Smooth muscle cell (in vitro differentiated cells): ENCODE measurements at regions not wholly inside any gene's neighbourhood (a gene's known extent, or its start where the extent isn't known, plus 50 kb on each side); places are given as distances from the start of the nearest gene placed in this dataset.

Experiments used
- DNase-seq: peaks from one replicate; lab custom pipeline; 2025; ENCODE audit not compliant: unreplicated experiment; lab: John Stamatoyannopoulos, UW
- H2AFZ ChIP-seq: fragments of 200-600 bp; sonication (generic); 2 replicates; pipeline ENCODE4 v1.6.0; 2016; ENCODE audit warnings: antibody characterized with exemption, low read depth, mild to moderate bottlenecking
- H3F3A ChIP-seq: fragments of 200-600 bp; sonication (generic); 2 replicates; pipeline ENCODE4 v1.6.0; 2017; ENCODE audit warnings: antibody characterized with exemption, low read depth
- H3K27ac ChIP-seq: fragments of 200-600 bp; sonication (generic); 2 replicates; pipeline ENCODE4 v1.5.1; 2016; ENCODE audit warnings: low read depth, mild to moderate bottlenecking
- H3K27me3 ChIP-seq: fragments of 200-600 bp; sonication (generic); 2 replicates; pipeline ENCODE4 v1.6.1; 2016; ENCODE audit warnings: low read depth, mild to moderate bottlenecking
- H3K36me3 ChIP-seq: fragments of 200-600 bp; sonication (generic); 2 replicates; pipeline ENCODE4 v1.5.1; 2016; ENCODE audit warnings: low read depth
- H3K4me1 ChIP-seq: fragments of 200-600 bp; sonication (generic); 2 replicates; pipeline ENCODE4 v1.5.1; 2016; ENCODE audit warnings: low read depth
- H3K4me2 ChIP-seq: fragments of 200-600 bp; sonication (generic); 2 replicates; pipeline ENCODE4 v1.6.0; 2016; ENCODE audit warnings: mild to moderate bottlenecking
- H3K4me3 ChIP-seq: fragments of 200-600 bp; sonication (generic); 2 replicates; pipeline ENCODE4 v1.5.1; 2016; ENCODE audit warnings: mild to moderate bottlenecking
- H3K79me2 ChIP-seq: fragments of 200-600 bp; sonication (generic); 2 replicates; pipeline ENCODE4 v1.6.0; 2016; ENCODE audit warnings: low read depth, mild to moderate bottlenecking
- H3K9ac ChIP-seq: fragments of 200-600 bp; sonication (generic); 2 replicates; pipeline ENCODE4 v1.6.0; 2016; ENCODE audit warnings: low read depth
- H3K9me3 ChIP-seq: fragments of 200-600 bp; sonication (generic); replicated peaks from 2 replicates; pipeline ENCODE4 v1.5.1; 2016; ENCODE audit warnings: low read depth
- H4K20me1 ChIP-seq: fragments of 200-600 bp; sonication (generic); 2 replicates; pipeline ENCODE4 v1.6.0; 2016; ENCODE audit warnings: low read depth
- WGBS: methylation state at CpG from one replicate; pipeline ENCODE4 v1.1.7; 2016; ENCODE audit warnings: low lambda C conversion rate; 5-methylcytosine and 5-hydroxymethylcytosine counted together
- TF ChIP-seq, protein P1 (sequence below): fragments of 200-600 bp; sonication (generic); IDR thresholded peaks from 2 replicates; pipeline ENCODE4 v1.5.1; 2017; ENCODE audit warnings: borderline replicate concordance, mild to moderate bottlenecking, antibody characterized with exemption; ENCODE audit not compliant: insufficient read depth, poor library complexity, severe bottlenecking

DNA sequence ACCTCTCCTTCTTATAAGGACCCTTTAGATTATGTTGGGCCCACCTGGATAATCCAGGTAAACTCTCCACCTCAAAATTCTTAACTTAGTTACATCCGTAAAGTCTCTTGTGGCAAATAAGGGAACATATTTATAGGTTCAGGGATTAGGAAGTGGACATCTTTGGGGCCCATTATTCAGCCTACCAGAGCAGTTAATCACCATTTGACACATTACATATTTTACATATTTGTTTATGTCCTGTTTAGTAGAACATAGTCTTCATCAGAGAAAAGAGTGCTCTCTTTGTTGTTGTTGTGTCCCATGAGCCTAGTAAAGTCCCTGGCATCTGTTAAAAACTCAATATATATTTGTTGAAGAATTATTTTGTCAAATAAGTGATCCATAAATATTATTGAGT lies 134.0 kb upstream of the SPATS2L start:
- 100% methylated on average over 1 of the region's 1 CpG for WGBS
- H4K20me1 ChIP-seq: no peaks in the 10 kb centered on the region
- H3K79me2 ChIP-seq: no peaks in the 10 kb centered on the region
- H3K4me3 ChIP-seq: no peak overlapping the region
- H3K4me1 ChIP-seq: no peaks in the 10 kb centered on the region
- no peak overlapping the region for H2AFZ ChIP-seq
- peaks cover 4% of the 10 kb centered on the region for H3F3A ChIP-seq
- DNase-seq: no peak
- no peak overlapping the region for H3K27ac ChIP-seq
- H3K27me3 ChIP-seq: no peaks in the 10 kb centered on the region
- no peak overlapping the region for H3K9ac ChIP-seq
- H3K4me2 ChIP-seq: no peak overlapping the region
- no peaks in the 10 kb centered on the region for H3K36me3 ChIP-seq
- TF ChIP-seq, protein P1, sequence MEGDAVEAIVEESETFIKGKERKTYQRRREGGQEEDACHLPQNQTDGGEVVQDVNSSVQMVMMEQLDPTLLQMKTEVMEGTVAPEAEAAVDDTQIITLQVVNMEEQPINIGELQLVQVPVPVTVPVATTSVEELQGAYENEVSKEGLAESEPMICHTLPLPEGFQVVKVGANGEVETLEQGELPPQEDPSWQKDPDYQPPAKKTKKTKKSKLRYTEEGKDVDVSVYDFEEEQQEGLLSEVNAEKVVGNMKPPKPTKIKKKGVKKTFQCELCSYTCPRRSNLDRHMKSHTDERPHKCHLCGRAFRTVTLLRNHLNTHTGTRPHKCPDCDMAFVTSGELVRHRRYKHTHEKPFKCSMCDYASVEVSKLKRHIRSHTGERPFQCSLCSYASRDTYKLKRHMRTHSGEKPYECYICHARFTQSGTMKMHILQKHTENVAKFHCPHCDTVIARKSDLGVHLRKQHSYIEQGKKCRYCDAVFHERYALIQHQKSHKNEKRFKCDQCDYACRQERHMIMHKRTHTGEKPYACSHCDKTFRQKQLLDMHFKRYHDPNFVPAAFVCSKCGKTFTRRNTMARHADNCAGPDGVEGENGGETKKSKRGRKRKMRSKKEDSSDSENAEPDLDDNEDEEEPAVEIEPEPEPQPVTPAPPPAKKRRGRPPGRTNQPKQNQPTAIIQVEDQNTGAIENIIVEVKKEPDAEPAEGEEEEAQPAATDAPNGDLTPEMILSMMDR: no peak
- no peaks in the 10 kb centered on the region for H3K9me3 ChIP-seq

DNA sequence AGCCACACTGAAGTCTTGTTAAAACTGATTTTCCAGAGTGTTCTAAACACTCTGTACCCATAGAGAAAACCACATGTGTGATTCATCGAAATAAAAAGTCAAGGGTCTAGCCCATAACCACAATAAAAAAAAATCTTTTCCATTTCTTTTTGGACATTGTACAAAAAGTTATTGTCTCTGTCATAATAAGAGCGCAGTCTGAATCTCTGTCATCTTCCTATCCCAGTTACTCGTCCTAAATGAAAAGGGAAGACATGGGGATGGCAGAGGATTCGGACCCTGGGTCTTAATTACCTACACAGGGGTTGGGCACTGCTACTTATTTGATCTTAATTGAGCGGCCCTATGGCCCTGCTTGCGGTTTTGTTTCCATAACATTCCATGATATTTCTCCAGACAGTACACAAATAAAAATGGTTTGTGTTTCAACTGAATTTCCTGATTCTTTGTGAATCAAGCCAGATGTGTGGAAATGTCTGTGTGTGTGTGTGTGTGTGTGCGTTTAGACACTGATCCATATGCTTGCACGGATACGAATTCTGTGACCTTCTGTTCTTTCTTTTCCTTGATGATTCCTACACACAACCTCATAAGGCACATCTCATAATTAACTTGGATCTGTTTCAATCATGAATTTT lies 133.4 kb upstream of the SPATS2L start:
- Histone ChIP-seq H3K27me3 (no peaks in the 10 kb centered on the region), H2AFZ (no peak overlapping the region), H3K9me3 (no peaks in the 10 kb centered on the region), H4K20me1 (no peaks in the 10 kb centered on the region), H3K4me1 (no peaks in the 10 kb centered on the region), H3K4me3 (no peak overlapping the region), H3K36me3 (no peaks in the 10 kb centered on the region), H3K27ac (no peak overlapping the region), H3K79me2 (no peaks in the 10 kb centered on the region), H3K4me2 (no peak overlapping the region), H3K9ac (no peak overlapping the region), H3F3A (peaks cover 4% of the 10 kb centered on the region)
- TF ChIP-seq, protein P1: no peak
- 90% methylated on average over 9 of the region's 9 CpGs for WGBS
- no peak for DNase-seq

DNA sequence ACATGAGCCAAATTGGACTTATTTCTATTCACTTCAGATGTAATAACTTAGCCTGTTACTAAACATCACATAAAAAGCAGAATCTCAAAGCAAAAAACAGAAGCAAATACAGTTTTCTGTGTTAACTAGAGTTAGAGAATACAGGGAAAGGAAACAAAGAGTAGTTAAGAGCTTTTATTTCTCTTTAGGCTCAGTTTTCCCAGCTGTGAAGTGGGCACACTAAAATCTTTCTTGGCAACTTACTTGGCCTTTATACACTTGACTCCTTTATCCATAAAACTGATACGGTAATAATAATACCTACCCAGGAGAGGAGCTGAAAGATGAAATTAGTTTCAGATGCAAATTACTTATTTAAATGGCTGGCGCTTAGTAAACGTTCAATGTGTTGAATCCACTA lies 132.8 kb upstream of the SPATS2L start:
- no peak for DNase-seq

More for the DNA sequence above, 132.8 kb upstream of the SPATS2L start:
- Histone ChIP-seq H3K79me2 (no peaks in the 10 kb centered on the region), H3K9me3 (no peaks in the 10 kb centered on the region), H4K20me1 (no peaks in the 10 kb centered on the region), H3K27ac (no peak overlapping the region), H2AFZ (no peak overlapping the region), H3K9ac (no peak overlapping the region), H3K36me3 (no peaks in the 10 kb centered on the region), H3K4me2 (no peak overlapping the region), H3K27me3 (no peaks in the 10 kb centered on the region), H3F3A (no peaks in the 10 kb centered on the region), H3K4me1 (no peaks in the 10 kb centered on the region), H3K4me3 (no peak overlapping the region)
- WGBS: 97% methylated on average over 3 of the region's 3 CpGs
- TF ChIP-seq, protein P1: no peak
